ENCODE measurements at regions not wholly inside any gene's neighbourhood (a gene's known extent, or its start where the extent isn't known, plus 50 kb on each side); places are given as distances from the start of the nearest gene placed in this dataset.

- TF ChIP-seq POLR2A (IDR thresholded peaks at IDR 0.05; ENCODE audit: low read depth, low read length) (no peak), EZH2 (IDR thresholded peaks at IDR 0.05; ENCODE audit: borderline replicate concordance, low read depth, low read length, severe bottlenecking) (no peak), JUN (IDR thresholded peaks at IDR 0.05; ENCODE audit: borderline replicate concordance, insufficient read depth, insufficient read length, low read depth) (no peak), FOS (IDR thresholded peaks at IDR 0.05; ENCODE audit: borderline replicate concordance, insufficient read depth, low read length) (no peak), POLR2AphosphoS5 (IDR thresholded peaks at IDR 0.05; ENCODE audit: insufficient read depth, low read depth, low read length) (no peak), MYC (IDR thresholded peaks at IDR 0.05; ENCODE audit: low read depth, low read length) (no peak)
- TF ChIP-seq, protein P1, sequence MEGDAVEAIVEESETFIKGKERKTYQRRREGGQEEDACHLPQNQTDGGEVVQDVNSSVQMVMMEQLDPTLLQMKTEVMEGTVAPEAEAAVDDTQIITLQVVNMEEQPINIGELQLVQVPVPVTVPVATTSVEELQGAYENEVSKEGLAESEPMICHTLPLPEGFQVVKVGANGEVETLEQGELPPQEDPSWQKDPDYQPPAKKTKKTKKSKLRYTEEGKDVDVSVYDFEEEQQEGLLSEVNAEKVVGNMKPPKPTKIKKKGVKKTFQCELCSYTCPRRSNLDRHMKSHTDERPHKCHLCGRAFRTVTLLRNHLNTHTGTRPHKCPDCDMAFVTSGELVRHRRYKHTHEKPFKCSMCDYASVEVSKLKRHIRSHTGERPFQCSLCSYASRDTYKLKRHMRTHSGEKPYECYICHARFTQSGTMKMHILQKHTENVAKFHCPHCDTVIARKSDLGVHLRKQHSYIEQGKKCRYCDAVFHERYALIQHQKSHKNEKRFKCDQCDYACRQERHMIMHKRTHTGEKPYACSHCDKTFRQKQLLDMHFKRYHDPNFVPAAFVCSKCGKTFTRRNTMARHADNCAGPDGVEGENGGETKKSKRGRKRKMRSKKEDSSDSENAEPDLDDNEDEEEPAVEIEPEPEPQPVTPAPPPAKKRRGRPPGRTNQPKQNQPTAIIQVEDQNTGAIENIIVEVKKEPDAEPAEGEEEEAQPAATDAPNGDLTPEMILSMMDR (IDR thresholded peaks at IDR 0.05; ENCODE audit: extremely low read depth in 1 of 2, insufficient read depth in 1 of 2, low read depth in 1 of 2, low read length in 2 of 2) = no peak
- TF ChIP-seq, protein P2, sequence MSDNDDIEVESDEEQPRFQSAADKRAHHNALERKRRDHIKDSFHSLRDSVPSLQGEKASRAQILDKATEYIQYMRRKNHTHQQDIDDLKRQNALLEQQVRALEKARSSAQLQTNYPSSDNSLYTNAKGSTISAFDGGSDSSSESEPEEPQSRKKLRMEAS (IDR thresholded peaks at IDR 0.05; ENCODE audit: insufficient read depth, insufficient read length) = no peak
Observed at GRCh38 chr11:59273373-59273841, 60.7 kb upstream of the MPEG1 start.

Measured in endothelial cell of umbilical vein (primary cell).